GM13977 (cell line): ENCODE measurements at regions not wholly inside any gene's neighbourhood (a gene's known extent, or its start where the extent isn't known, plus 50 kb on each side); places are given as distances from the start of the nearest gene placed in this dataset.

Source experiments
- DNase-seq: peaks from one replicate; pipeline ENCODE4 v3.0.0; 2012; ENCODE audit warnings: low spot score
- in situ Hi-C: fragments of 300-500 bp; cut with MboI; formaldehyde crosslinking; loops from one replicate; pipeline ENCODE4 v1.12.0; 2022; ENCODE audit warnings: low sequenced_read_pairs, low pct_unique_long_range_greater_than_20kb, mixed read lengths, inconsistent platforms; ENCODE audit not compliant: unreplicated experiment
- TF ChIP-seq, protein P1 (sequence below): IDR thresholded peaks from 2 replicates; pipeline ENCODE4 v1.5.1; 2012; ENCODE audit warnings: mild to moderate bottlenecking, control low read depth; ENCODE audit not compliant: insufficient read depth; ENCODE audit errors: extremely low read depth, missing control alignments

GRCh38 chr13:105116966-105117365 is 1418.5 kb downstream of the EFNB2 start:
- in situ Hi-C loops: no loop called here
- no peak for DNase-seq
- TF ChIP-seq, protein P1, sequence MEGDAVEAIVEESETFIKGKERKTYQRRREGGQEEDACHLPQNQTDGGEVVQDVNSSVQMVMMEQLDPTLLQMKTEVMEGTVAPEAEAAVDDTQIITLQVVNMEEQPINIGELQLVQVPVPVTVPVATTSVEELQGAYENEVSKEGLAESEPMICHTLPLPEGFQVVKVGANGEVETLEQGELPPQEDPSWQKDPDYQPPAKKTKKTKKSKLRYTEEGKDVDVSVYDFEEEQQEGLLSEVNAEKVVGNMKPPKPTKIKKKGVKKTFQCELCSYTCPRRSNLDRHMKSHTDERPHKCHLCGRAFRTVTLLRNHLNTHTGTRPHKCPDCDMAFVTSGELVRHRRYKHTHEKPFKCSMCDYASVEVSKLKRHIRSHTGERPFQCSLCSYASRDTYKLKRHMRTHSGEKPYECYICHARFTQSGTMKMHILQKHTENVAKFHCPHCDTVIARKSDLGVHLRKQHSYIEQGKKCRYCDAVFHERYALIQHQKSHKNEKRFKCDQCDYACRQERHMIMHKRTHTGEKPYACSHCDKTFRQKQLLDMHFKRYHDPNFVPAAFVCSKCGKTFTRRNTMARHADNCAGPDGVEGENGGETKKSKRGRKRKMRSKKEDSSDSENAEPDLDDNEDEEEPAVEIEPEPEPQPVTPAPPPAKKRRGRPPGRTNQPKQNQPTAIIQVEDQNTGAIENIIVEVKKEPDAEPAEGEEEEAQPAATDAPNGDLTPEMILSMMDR: no peak

GRCh38 chr13:105112561-105112960 is 1422.9 kb downstream of the EFNB2 start:
- in situ Hi-C loops: no loop called here
- TF ChIP-seq, protein P1: no peak
- no peak for DNase-seq

DNA sequence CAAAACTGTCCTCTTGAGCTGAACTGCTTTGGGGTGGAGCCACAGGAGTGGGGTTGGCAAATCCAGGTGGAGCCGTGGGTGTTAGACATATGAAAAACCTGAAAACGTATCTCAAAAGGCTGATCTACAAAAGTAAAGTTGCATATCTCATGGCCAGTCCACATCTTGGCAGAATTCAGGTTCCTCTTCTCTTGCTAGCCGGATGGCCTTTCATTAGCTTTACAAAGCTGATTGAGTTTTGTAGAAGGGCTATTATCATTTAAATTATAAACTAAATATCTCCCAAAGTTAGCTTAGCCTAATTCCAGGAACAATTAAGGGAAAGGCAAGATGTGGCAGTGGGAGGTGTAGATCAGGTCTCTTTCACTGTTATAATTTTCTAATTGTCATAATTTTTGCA is 1427.7 kb downstream of the EFNB2 start:
- in situ Hi-C loops: no loop called here
- no peak for DNase-seq
- TF ChIP-seq, protein P1: no peak

DNA sequence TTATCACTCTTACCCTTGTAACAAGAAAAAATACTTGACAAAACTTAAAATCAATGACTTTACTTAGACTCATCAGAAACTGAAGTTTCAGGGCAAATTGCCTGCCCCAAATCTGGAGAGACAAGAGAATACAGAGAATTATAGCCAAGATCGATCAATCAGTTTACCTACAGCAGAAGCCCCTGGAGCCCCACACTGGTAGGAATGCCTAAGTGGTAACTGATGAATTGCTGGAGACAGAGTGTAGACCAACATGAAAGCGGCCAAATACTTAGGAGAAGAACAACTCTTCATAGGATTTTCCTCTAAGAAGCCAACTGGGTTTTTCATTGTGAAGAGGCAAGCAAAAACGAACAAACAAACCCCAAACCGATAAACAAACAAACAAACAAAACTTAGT is 1430.0 kb downstream of the EFNB2 start:
- no peak for DNase-seq
- in situ Hi-C loops: no loop called here
- TF ChIP-seq, protein P1: no peak

GRCh38 chr13:105097521-105097920 is 1437.9 kb downstream of the EFNB2 start:
- in situ Hi-C loops: no loop called here
- DNase-seq: no peak
- TF ChIP-seq, protein P1: no peak

- in situ Hi-C loops: no loop called here
- TF ChIP-seq, protein P1: no peak
- no peak for DNase-seq
Observed at GRCh38 chr13:105089858-105090643, 1445.4 kb downstream of the EFNB2 start.

- no peak for DNase-seq
- in situ Hi-C loops: no loop called here
- TF ChIP-seq, protein P1: no peak
Observed at GRCh38 chr13:105087945-105088344, 1447.5 kb downstream of the EFNB2 start.
